GM19043 (cell line): ENCODE measurements at regions not wholly inside any gene's neighbourhood (a gene's known extent, or its start where the extent isn't known, plus 50 kb on each side); places are given as distances from the start of the nearest gene placed in this dataset.
"Not testable (repeated sequence)": the region's sequence is repeated elsewhere in the genome, so short reads cannot be mapped to it uniquely, and the experiment has no call there.

Experiments used
- ATAC-seq: cut with Tn5 transposase; IDR thresholded peaks from one replicate; pipeline ENCODE4 v1.9.1; 2021; ENCODE audit warnings: low read depth; ENCODE audit not compliant: unreplicated experiment

DNA sequence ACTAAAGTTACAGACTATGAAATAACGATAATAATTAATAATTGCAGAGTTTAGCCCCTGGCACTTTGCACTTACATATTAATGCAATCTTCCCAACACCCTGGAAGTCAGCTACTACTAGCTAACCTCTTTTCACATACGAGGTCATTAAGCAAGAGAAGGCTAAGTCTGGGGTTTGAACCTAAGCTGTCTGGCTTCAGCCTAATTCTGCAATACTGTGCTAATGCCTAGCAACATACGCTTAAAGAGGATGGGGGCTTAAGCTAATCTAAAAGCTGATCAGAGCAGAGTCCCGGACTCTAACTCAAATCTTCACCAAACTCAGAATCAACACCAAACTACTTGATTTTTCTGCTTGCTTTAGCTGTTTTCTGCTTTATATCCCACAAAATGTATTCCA, 168.7 kb upstream of the GNAI1 start:
- no peak for ATAC-seq

DNA sequence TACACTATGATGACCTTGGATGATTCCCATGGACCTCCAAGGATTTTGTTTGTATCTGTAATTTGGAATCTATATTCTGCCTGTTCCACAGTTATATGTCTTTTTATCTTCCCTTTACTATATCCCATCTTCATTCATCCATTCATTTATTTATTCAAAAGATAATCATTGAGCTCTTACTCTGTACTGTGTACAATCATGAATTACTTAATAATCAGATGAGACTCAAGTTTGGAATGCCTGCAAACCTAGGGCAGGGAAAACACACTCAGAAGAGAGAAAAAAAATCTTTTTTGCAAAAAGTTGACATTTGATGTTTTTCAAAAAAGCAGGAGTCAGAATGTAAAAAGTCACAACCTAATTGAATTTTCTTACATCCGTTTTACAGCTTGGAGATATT, 170.2 kb upstream of the GNAI1 start:
- ATAC-seq = no peak

DNA sequence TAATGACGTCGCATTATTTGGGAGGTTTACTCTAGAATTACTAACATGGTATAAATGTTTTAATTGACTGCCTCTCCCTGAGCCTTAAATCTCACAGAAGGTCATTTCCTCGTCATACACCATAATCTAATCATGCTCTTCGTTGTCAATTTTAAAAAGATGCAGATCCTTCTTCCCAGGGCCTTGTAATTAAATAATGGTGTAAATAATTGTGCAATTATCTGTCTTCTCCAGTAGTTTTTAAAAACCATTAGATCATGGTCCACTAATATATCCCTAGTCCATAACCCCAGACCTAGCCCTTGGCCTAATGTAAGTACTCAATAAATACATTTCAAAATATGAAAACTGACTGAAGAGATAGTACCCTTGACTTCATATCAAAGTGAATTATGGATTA, 181.5 kb upstream of the GNAI1 start:
- no peak for ATAC-seq

DNA sequence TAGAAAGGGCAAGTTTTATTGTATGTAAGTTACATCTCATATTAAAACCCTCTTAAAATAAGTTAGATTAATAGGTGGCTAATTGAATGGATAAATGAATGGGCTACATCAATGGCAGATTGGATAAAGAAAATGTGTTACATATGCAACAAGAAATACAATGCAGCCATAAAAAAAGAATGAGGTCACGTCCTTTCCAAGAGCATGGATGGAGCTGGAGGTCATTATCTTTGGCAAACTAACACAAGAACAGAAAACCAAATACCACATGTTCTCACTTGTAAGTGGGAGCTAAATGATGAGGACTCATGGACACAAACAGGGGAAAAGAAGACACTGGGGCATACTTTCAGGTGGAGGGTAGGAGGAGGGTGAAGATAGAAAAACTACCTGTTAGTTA, 182.2 kb upstream of the GNAI1 start:
- no peak for ATAC-seq

DNA sequence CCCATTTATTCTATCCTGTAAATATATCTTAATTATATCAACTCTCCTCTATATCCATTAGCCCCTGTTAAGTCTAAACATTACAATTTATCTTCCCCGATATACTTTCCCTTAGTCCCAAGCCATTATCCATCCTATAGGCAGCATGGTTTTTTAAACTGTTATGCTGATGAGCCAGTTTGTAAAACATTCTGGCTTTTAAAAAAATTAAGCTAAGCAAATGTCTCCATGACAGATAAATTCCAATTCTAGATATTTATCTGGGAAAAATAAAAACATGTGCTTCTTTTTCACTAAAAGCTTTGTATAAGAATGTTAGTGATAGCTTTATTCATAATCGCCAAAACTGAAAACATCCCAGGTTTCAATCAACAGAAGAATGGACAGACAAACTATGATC, 183.2 kb upstream of the GNAI1 start:
- no peak for ATAC-seq

DNA sequence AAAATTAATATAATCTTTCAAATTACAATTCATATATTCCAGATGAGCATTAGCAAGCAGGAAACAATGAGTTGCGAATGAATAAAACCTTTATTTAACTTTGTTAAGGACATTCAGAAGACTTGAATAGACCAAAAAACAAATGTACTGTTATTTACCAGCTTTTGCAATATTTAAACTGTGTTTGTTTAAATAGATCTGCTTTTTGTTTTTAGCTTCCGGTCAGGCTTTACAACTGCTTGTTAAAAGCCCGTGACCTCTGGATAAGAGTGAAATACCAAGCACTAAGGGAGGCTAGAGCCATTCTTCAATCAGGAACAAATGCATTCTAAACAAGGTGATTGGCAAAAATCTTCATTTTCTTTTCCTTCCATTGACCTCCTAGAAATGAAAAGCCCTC, 184.9 kb upstream of the GNAI1 start:
- ATAC-seq = no peak

DNA sequence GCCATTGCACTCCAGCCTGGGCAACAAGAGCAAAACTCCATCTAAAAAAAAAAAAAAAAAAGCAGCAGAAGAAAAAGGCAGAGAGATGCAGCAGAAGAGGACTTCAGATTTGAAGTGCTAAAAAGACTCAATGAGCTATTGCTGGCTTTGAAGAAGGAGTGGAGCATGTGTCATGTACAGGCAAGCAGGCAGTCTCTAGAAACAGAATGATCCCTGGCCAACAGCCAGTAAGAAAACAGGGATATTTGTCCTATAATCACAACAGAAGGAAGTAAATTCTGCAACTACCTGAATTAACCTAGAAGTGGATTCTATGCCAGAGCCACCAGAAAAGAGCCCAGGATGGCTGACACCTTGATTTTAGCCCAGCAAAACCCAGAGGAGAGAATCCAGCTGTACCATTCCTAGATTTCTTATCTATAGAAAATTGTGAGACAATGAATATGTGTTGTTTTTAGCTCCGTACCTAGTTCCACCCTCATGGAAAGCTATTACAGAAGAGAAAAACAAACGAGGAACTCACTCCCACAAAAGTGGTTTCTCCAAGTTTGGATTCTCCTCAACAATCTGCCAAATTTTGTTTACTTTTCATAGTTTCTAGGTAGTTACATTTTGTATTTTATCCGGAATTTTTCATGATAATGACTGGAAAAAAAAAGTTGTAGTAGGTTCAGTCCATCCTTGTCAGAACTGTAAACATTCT, 198.2 kb upstream of the GNAI1 start:
- ATAC-seq = no peak

DNA sequence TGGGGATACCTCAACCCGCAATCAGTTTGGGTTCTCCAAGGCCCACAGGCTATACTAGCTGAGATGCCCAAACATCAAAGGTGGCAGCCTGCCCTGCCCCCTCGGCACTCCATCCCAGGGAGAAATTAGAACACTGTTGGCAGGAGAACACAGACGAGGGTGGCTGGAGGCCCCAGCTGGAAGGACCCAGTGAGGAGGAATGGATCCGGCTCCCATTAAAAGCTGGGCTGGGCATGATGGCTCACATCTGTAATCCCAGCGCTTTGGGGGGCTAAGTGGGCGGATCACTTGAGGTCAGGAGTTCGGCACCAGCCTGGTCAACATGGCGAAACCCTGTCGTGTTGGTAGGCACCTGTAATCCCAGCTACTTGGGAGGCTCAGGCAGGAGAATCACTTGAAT, 199.9 kb upstream of the GNAI1 start:
- ATAC-seq = no peak

DNA sequence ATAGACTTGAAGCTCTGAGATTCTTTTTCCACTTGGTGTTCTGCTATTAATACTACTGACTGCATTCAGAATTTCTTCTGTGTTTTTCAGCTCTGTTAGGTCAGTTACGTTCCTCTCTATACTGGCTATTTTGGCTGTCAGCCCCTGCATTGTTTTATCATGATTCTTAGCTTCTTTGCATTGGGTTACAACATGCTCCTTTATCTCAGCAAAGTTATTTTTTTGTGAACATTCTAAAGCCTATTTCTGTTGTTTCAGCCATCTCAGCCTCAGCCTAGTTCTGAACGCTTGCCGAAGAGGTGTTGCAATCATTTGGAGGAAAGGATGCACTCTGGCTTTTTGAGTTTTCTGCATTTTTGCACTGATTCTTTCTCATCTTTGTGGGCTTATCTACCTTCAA, 201.5 kb upstream of the GNAI1 start:
- ATAC-seq = no peak

DNA sequence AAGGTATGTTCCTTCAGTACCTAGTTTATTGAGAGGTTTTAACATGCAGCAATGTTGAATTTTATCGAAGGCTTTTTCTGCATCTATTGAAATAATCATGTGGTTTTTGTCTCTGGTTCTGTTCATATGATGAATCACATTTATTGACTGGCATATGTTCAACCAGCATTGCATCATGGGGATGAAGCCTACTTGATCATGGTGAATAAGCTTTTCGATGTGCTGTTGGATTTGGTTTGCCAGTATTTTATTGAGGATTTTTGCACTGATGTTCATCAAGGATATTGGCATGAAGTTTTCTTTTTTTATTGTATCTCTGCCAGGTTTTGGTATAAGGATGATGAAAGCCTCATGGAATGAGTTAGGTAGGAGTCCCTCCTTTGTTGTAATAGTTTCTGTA, 204.0 kb upstream of the GNAI1 start:
- ATAC-seq = no peak

DNA sequence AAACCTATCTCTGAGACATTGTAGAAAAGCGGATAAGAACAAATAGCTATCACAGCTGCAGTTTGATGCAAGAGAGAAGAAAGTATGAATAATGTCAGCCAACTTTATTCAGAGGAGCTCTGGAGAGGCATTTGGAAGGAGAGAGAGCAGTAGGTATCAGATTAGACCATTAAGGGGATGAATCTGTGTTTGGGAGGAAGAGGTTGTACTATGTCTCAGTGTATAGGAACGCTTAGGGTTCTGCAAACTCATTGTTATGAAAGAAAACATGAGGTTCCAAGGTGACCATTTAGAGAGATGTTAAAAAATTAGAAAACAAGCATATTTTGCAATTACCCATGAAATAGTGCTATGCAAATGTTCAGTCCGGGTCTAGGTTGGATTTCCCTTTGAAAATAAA, 207.5 kb upstream of the GNAI1 start:
- no peak for ATAC-seq

DNA sequence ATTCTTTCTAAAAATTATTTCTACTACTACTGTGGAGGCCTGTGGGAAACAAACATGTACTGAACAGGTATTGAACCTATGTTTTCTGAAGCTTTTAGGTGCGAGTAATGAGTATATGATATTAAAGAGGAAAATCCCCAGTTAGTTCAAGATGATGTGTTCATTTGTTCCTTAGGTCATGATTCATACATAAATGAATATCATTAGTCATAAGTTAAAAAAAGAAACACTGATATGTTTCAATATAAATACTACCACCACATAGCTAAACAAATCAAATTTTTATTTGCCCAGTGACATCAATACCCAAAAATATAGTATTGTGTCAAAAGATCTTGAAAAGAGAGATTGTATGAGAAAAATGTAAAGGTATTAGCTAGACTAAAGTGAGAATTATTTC, 210.7 kb upstream of the GNAI1 start:
- no peak for ATAC-seq

DNA sequence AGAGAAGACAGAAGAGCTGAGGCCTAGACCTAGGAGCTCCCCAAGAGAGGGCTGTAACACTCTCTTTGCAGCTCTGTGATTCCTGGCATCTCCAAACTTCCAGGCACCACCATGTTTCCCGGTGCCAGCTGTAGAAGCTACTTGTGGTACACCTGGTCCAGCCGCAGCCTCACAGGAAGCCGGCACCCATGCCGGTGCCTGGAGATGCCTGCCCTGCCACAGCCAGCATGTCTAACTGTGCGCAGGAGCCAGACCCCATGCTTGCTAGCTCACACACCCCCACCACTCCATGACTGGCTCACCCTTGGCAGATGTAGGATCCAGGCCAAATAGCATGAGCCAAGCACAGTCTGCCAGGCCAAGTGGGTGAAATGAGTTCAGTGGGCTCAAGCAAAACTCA, 211.7 kb upstream of the GNAI1 start:
- ATAC-seq = no peak

DNA sequence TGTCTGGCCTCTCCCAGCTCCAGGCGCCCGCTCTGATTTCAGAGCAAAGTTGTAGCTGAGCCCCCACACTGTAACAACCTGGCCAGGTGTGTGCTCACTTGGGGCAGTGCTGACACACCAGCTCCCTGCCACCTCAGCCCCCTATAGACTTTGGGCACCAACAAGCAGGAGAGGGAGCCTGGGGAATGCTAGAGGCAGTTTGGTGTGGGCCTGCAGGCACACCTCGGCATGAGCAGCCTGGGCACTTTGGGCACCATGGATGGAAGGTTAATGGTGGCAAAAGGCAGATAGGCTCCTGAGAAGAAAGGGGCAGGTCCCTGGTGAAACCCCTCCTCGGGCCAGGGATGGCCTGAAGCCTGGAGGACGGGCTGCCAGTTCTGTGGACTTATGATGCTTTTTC, 212.7 kb upstream of the GNAI1 start:
- ATAC-seq = no peak

DNA sequence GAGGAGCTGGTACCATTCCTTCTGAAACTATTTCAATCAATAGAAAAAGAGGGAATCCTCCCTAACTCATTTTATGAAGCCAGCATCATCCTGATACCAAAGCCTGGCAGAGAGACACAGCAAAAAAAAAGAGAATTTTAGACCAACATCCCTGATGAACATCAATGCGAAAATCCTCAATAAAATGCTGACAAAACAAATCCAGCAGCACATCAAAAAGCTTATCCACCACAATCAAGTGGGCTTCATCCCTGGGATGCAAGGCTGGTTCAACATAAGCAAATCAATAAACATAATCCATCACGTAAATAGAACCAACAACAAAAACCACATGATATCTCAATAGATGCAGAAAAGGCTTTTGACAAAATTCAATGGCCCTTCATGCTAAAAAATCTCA, 216.0 kb upstream of the GNAI1 start:
- not testable (repeated sequence) for ATAC-seq

DNA sequence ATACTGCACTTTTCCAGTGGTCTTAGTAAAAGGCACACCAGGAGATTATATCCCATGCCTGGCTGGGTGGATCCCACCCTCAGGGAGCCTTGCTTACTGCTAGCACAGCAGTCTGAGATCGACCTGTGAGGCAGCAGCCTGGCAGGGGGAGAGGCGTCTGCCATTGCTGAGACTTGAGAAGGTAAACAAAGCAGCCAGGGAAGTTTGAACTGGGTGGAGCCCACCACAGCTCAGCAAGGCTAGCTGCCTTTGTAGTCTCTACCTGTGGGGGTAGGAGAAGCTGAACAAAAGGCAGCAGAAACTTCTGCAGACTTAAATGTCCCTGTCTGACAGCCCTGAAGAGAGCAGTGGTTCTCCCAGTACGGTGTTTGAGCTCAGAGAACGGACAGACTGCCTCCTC, 219.3 kb upstream of the GNAI1 start:
- ATAC-seq = not testable (repeated sequence)

DNA sequence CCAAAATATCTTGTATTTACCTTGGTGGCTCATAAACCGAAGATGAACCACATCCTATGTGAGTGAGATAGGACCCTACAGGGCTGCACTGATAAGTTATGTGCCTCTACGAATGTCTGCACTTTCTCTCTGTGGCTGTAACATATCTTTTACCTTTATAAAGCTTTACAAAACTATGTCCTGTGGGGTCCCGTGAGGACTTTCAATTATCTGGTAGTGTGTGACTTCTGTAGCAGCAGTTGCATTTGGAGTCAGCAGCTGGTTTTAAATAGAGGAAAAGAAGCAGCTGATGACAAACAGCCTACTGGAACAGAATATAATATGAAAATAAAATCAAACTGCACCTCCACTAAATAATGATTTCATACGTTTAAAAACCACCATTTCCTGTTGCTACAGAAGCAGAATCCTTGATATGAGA, 222.4 kb upstream of the GNAI1 start:
- no peak for ATAC-seq

DNA sequence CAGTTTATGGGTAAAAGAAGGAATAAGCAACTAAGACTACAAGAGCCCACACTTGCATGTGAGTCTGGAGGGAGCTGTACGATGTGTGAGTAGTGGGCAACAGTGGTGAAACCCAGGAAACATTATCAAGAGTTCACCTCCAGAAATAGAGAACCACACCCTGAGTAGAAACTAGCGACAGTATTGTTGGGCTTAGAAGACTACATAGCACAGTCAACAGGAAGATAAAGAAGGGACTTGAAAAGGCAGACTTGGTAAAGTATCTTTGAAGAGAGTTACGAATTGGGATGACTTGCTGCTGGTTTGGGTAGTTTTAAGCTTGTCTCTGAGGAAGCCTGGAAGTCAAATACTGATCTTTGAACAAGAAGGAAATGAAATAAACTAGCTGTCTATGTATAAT, 223.2 kb upstream of the GNAI1 start:
- ATAC-seq = no peak

DNA sequence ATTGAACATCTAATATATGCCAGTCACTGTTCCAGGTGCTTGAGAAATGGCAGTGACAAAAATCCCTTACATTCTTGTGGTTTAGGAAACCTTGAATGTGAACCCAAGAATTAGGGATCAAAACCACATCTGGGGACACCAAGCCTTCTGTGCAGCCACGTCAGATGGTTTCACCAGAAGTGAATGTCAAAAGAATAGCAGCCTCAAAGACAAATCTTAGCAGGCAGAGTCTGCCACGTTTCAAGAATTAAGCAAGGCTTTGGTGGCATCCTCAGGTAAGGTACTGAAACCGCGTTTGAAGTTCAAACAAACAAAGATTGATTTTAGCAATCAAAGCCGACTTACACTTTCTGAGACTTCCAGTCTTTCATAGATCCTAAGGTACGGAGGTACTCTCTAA, 225.5 kb upstream of the GNAI1 start:
- no peak for ATAC-seq

DNA sequence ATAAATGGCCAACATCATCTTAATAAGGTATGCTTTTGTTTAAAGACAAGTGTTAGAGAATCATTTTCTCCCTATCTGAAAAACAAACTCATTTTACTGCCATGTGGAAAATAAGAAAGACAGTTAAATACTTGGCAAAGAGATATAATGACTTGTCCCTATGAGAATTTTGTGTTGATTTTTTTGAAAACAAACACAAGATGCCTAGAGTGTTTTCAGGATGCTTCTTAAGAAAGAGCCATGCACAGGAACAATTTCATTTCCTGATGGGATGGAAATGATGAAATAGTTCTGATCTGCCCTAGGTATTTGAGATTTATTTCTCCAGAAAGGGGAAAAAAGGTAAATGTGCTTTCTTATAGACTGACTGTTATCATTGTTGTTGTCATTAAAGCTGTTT, 237.5 kb upstream of the GNAI1 start:
- ATAC-seq = no peak

DNA sequence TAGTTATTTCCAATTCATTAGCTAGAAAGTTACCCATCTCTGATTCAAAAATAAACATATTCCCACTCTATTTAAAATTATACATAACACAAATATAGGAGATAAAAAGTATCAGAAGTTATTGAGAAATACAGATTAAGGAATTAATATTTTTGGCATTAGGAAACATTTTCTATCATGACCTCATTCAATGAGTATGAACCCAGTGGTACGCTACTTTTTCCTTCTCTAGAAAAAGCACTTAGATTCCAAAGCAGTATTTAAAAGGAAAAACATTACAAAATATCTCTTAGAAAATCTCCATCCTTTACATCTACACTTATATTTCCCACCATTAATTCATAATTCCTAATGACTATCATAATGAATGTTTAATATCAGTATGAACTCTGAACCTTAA, 240.6 kb upstream of the GNAI1 start:
- no peak for ATAC-seq

DNA sequence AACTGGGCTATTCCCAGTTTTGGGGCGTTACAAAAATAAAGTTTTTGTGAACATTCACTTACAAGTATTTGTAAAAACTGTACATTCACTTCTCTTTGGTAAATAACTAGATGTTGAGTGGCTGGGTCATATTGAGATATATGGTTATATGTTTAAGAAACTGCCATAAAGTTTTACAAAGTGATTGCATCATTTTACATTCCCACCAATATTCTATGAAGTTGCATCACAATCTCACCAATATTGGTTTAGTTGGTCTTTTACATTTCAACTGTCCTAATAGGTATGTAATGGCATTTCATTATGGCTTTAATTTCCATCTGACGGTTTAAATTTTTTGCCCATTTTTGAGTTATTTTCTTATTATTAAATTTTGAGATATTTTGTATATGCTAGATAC, 251.7 kb upstream of the GNAI1 start:
- ATAC-seq = no peak

DNA sequence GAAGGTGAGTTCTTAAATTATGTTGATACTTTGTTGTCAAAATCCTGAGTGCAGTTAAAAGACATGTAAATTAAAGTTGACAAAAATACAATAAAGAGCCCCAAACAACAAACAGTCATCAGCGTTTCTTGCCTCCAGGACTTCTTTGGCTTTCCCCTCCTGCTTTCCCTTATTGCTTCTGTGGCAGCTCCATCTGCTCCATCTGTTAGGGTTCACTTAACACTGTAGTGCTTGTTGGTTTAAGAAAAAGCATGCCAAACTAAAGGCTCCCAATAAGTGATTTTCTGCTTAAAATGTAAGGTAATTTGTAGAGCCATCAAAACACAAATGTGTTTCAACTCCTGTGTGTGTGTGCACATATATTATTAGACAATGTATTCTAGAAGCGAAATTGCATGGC, 254.3 kb upstream of the GNAI1 start:
- no peak for ATAC-seq
